Endodermal cell (in vitro differentiated cells): ENCODE measurements at regions not wholly inside any gene's neighbourhood (a gene's known extent, or its start where the extent isn't known, plus 50 kb on each side); places are given as distances from the start of the nearest gene placed in this dataset.

Experiments
- DNase-seq: peaks from one replicate; pipeline ENCODE4 v3.0.0-alpha.2; 2017
- H3K27ac ChIP-seq: 2 replicates; pipeline ENCODE4 v1.5.1; 2013; ENCODE audit warnings: mild to moderate bottlenecking, low read depth, low read length, moderate library complexity
- H3K27me3 ChIP-seq: 2 replicates; pipeline ENCODE4 v1.6.1; 2013; ENCODE audit warnings: mild to moderate bottlenecking, low read length, moderate library complexity; ENCODE audit not compliant: insufficient read depth, control insufficient read depth, poor library complexity, severe bottlenecking
- H3K36me3 ChIP-seq: 2 replicates; pipeline ENCODE4 v1.7.0; 2013; ENCODE audit warnings: mild to moderate bottlenecking, low read length, moderate library complexity; ENCODE audit not compliant: control insufficient read depth, insufficient read depth
- H3K4me1 ChIP-seq: one replicate; pipeline ENCODE4 v1.7.0; 2013; ENCODE audit warnings: low read length; ENCODE audit not compliant: control insufficient read depth, insufficient read depth
- H3K4me3 ChIP-seq: 2 replicates; pipeline ENCODE4 v1.5.1; 2013; ENCODE audit warnings: mild to moderate bottlenecking, low read length, moderate library complexity
- H3K9ac ChIP-seq: 2 replicates; pipeline ENCODE4 v1.6.1; 2013; ENCODE audit warnings: mild to moderate bottlenecking, low read length, moderate library complexity; ENCODE audit not compliant: poor library complexity, severe bottlenecking; ENCODE audit errors: extremely low read depth
- H3K9me3 ChIP-seq: 2 replicates; pipeline ENCODE4 v1.6.1; 2013; ENCODE audit warnings: mild to moderate bottlenecking, low read length, moderate library complexity; ENCODE audit not compliant: control insufficient read depth
- H3K27ac Mint-ChIP-seq: 2 replicates; pipeline ENCODE4 v1.8.0; 2020; ENCODE audit warnings: mixed read lengths
- H3K27me3 Mint-ChIP-seq: 2 replicates; pipeline ENCODE4 v1.8.0; 2021; ENCODE audit warnings: mild to moderate bottlenecking, mixed read lengths; ENCODE audit not compliant: insufficient read depth
- H3K36me3 Mint-ChIP-seq: 2 replicates; pipeline ENCODE4 v1.8.0; 2020; ENCODE audit warnings: low read depth, mixed read lengths
- H3K4me1 Mint-ChIP-seq: 2 replicates; pipeline ENCODE4 v1.8.0; 2020; ENCODE audit warnings: mixed read lengths
- H3K4me3 Mint-ChIP-seq: 2 replicates; pipeline ENCODE4 v1.8.0; 2020; ENCODE audit warnings: mild to moderate bottlenecking, moderate library complexity, mixed read lengths
- H3K9me3 Mint-ChIP-seq: 2 replicates; pipeline ENCODE4 v1.8.0; 2020; ENCODE audit warnings: mild to moderate bottlenecking, mixed read lengths
- WGBS, 2 experiments: methylation state at CpG; one replicate each; pipeline versions ENCODE4 v1.1.5 to v1.1.7; 2013; ENCODE audit warnings: missing lambda C conversion rate in 2 of 2, mixed read lengths in 1 of 2; ENCODE audit not compliant: insufficient coverage in 1 of 2, insufficient read length in 1 of 2; 5-methylcytosine and 5-hydroxymethylcytosine counted together
- TF ChIP-seq, protein P1 (sequence below): fragments of 200-600 bp; sonication (generic); conservative IDR thresholded peaks from 2 replicates; pipeline ENCODE4 v1.5.0; 2021; ENCODE audit warnings: antibody characterized with exemption, mild to moderate bottlenecking

DNA sequence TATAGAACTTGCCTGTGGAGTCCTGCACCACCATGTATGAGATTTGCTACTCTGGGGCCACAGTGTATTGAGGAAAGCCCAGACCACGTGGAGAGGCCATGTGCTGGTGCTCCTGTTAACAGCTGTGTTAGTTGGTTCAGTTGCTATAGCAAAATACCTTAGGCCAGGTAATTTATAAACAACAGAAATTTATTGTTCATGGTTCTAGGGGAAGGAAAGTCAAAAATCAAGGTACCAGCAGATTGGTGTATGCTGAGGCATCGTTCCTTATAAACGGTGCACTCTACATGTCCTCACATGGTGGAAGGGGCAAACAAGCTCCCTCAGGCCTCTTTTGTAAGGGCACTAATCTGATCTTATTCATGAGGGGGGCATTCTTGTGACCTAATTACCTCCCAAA is 135.9 kb upstream of the FOXN2 start:
- Mint-ChIP-seq H3K4me1 (no peaks in the 10 kb centered on the region), H3K27me3 (no peaks in the 10 kb centered on the region), H3K4me3 (no peak overlapping the region), H3K27ac (no peak overlapping the region), H3K36me3 (no peaks in the 10 kb centered on the region), H3K9me3 (no peaks in the 10 kb centered on the region)
- whole genome bisulfite sequencing, 2 experiments: 94 to 100% methylated on average over 3 of the region's 3 CpGs
- Histone ChIP-seq H3K27ac (no peak overlapping the region), H3K36me3 (no peaks in the 10 kb centered on the region), H3K4me3 (no peak overlapping the region), H3K9me3 (no peaks in the 10 kb centered on the region), H3K27me3 (no peaks in the 10 kb centered on the region), H3K9ac (no peak overlapping the region), H3K4me1 (no peaks in the 10 kb centered on the region)
- TF ChIP-seq, protein P1, sequence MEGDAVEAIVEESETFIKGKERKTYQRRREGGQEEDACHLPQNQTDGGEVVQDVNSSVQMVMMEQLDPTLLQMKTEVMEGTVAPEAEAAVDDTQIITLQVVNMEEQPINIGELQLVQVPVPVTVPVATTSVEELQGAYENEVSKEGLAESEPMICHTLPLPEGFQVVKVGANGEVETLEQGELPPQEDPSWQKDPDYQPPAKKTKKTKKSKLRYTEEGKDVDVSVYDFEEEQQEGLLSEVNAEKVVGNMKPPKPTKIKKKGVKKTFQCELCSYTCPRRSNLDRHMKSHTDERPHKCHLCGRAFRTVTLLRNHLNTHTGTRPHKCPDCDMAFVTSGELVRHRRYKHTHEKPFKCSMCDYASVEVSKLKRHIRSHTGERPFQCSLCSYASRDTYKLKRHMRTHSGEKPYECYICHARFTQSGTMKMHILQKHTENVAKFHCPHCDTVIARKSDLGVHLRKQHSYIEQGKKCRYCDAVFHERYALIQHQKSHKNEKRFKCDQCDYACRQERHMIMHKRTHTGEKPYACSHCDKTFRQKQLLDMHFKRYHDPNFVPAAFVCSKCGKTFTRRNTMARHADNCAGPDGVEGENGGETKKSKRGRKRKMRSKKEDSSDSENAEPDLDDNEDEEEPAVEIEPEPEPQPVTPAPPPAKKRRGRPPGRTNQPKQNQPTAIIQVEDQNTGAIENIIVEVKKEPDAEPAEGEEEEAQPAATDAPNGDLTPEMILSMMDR: no peak
- no peak for DNase-seq

DNA sequence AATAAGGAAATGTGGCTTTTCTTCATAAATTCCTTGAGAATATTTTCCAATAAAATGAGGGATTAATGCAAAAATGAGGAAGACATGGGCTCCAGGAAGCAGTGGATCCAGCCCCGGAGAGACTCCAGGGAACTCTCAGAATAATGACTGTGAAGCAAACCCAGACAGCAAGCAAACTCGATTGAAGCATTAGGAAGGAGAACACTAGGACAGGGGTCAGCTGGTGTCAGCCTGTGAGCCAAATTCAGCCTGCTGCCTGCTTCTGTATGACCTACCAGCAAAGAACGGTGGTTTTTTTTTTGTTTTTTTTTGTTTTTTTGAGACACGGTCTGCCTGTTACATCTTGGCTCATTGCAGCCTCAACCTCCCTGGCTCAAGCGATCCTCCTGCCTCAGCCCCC is 133.9 kb upstream of the FOXN2 start:
- H3K36me3 Mint-ChIP-seq: no peaks in the 10 kb centered on the region
- H3K27me3 ChIP-seq: no peaks in the 10 kb centered on the region
- H3K4me1 ChIP-seq: no peaks in the 10 kb centered on the region
- H3K9me3 Mint-ChIP-seq: no peaks in the 10 kb centered on the region
- H3K9me3 ChIP-seq: no peaks in the 10 kb centered on the region
- no peak for DNase-seq
- no peaks in the 10 kb centered on the region for H3K36me3 ChIP-seq
- H3K4me3 Mint-ChIP-seq: no peak overlapping the region
- H3K4me1 Mint-ChIP-seq: no peaks in the 10 kb centered on the region
- no peak overlapping the region for H3K27ac ChIP-seq
- H3K9ac ChIP-seq: no peak overlapping the region
- H3K27me3 Mint-ChIP-seq: no peaks in the 10 kb centered on the region
- 83 to 93% methylated on average over 5 of the region's 5 CpGs for WGBS, 2 experiments
- H3K27ac Mint-ChIP-seq: no peak overlapping the region
- no peak overlapping the region for H3K4me3 ChIP-seq
- TF ChIP-seq, protein P1: no peak

DNA sequence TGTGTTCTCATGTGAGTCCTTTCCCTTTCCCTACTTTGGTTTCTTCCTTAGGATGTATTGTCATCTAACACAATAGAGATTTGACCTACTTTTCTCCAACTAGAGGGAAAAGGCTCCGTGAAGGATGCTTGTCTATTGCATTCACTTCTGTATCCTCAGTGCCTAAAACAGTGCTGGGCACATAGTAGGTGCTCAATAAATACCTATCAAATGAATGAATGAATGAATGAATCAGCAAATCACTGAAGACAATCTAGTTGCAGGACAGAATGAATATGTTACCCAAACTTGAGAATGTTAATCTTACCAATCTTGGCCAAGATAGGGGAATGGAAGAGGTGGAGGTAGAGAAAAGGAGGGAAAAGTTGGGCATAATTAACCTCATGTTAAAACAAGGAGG is 131.2 kb upstream of the FOXN2 start:
- WGBS, 2 experiments: 75% methylated on average over 1 of the region's 1 CpG; no CpG with 5 or more reads in 1 of the 2 experiments
- Mint-ChIP-seq H3K36me3 (no peaks in the 10 kb centered on the region), H3K4me3 (no peak overlapping the region), H3K27me3 (no peaks in the 10 kb centered on the region), H3K9me3 (no peaks in the 10 kb centered on the region), H3K27ac (no peak overlapping the region), H3K4me1 (peaks cover 4% of the 10 kb centered on the region)
- Histone ChIP-seq H3K9ac (no peak overlapping the region), H3K4me1 (no peaks in the 10 kb centered on the region), H3K36me3 (no peaks in the 10 kb centered on the region), H3K27me3 (no peaks in the 10 kb centered on the region), H3K4me3 (no peak overlapping the region), H3K9me3 (no peaks in the 10 kb centered on the region), H3K27ac (no peak overlapping the region)
- DNase-seq: no peak
- TF ChIP-seq, protein P1: no peak
